PC-9 (cell line): ENCODE measurements at regions not wholly inside any gene's neighbourhood (a gene's known extent, or its start where the extent isn't known, plus 50 kb on each side); places are given as distances from the start of the nearest gene placed in this dataset.

Experiments
- BruUV-seq: library from RNA; stranded (reverse); fragments of 400-500 nt; replicated peaks from 2 replicates; lab custom pipeline; 2021; lab: Mats Ljungman, UMichigan
- CTCF ChIA-PET: fragments of 300-600 bp; sonication (Branson Sonifier 250); formaldehyde crosslinking; loops from one replicate; lab custom pipeline; 2022; ENCODE audit warnings: antibody characterized with exemption; lab: Charles Lee
- POLR2A ChIA-PET: fragments of 300-600 bp; sonication (Branson Sonifier 250); formaldehyde crosslinking; loops from one replicate; lab custom pipeline; 2022; ENCODE audit warnings: antibody characterized with exemption; ENCODE audit not compliant: unreplicated experiment; lab: Charles Lee
- DNase-seq, 2 experiments: peaks; one replicate each; pipeline versions ENCODE4 v3.0.0 to v3.0.0-alpha.2; 2015 to 2022; ENCODE audit warnings: mixed read lengths in 1 of 2
- H2AFZ ChIP-seq: fragments of 200-600 bp; sonication (generic); 2 replicates; pipeline ENCODE4 v1.8.1; 2017; ENCODE audit warnings: antibody characterized with exemption
- H3F3A ChIP-seq: fragments of 200-600 bp; sonication (generic); 2 replicates; pipeline ENCODE4 v1.8.1; 2017; ENCODE audit warnings: antibody characterized with exemption, mild to moderate bottlenecking, low read depth; ENCODE audit not compliant: insufficient read depth
- H3K27ac ChIP-seq: fragments of 200-600 bp; sonication (generic); 2 replicates; pipeline ENCODE4 v1.6.1; 2016; ENCODE audit warnings: mixed run types
- H3K27me3 ChIP-seq: fragments of 200-600 bp; sonication (generic); 2 replicates; pipeline ENCODE4 v1.6.1; 2016; ENCODE audit warnings: low read depth, mixed run types; ENCODE audit not compliant: insufficient read depth
- H3K36me3 ChIP-seq: fragments of 200-600 bp; sonication (generic); 2 replicates; pipeline ENCODE4 v1.6.1; 2016; ENCODE audit warnings: low read depth, mixed run types
- H3K4me1 ChIP-seq: fragments of 200-600 bp; sonication (generic); replicated peaks from 2 replicates; pipeline ENCODE4 v1.6.1; 2016; ENCODE audit warnings: mixed run types; ENCODE audit not compliant: insufficient read depth
- H3K4me2 ChIP-seq: fragments of 200-600 bp; sonication (generic); 2 replicates; pipeline ENCODE4 v1.6.1; 2017; ENCODE audit warnings: mixed run types
- H3K4me3 ChIP-seq: fragments of 200-600 bp; sonication (generic); 2 replicates; pipeline ENCODE4 v1.6.1; 2016; ENCODE audit warnings: mixed run types
- H3K79me2 ChIP-seq: fragments of 200-600 bp; sonication (generic); 2 replicates; pipeline ENCODE4 v1.6.1; 2017; ENCODE audit warnings: low read depth, mixed run types
- H3K9me2 ChIP-seq: fragments of 200-600 bp; sonication (generic); 2 replicates; pipeline ENCODE4 v1.8.1; 2017; ENCODE audit warnings: mild to moderate bottlenecking; ENCODE audit not compliant: insufficient read depth
- H3K9me3 ChIP-seq: fragments of 200-600 bp; sonication (generic); 2 replicates; pipeline ENCODE4 v1.8.1; 2016; ENCODE audit warnings: low read depth; ENCODE audit not compliant: insufficient read depth
- H4K20me1 ChIP-seq: fragments of 200-600 bp; sonication (generic); 2 replicates; pipeline ENCODE4 v1.8.1; 2017; ENCODE audit not compliant: insufficient read depth
- EZH2 ChIP-seq: fragments of 200-600 bp; sonication (generic); IDR thresholded peaks from 2 replicates; pipeline ENCODE4 v1.8.0; 2017; ENCODE audit warnings: antibody characterized with exemption, low read depth
- intact Hi-C: fragments of 100-400 bp; cut with micrococcal nuclease; formaldehyde crosslinking; loops from one replicate; pipeline ENCODE4 v1.10.0; 2022; ENCODE audit not compliant: unreplicated experiment
- TF ChIP-seq, protein P1 (sequence below): fragments of 200-600 bp; sonication (generic); conservative IDR thresholded peaks from 2 replicates; pipeline ENCODE4 v1.6.1; 2017; ENCODE audit warnings: mixed run types, antibody characterized with exemption, mild to moderate bottlenecking, moderate library complexity

GRCh38 chr4:165787516-165788274 is 85.3 kb upstream of the TLL1 start:
- Histone ChIP-seq H2AFZ (no peak overlapping the region), H3K4me1 (no peaks in the 10 kb centered on the region), H3K4me2 (no peak overlapping the region), H3K4me3 (no peak overlapping the region), H3K27me3 (no peaks in the 10 kb centered on the region), H4K20me1 (no peaks in the 10 kb centered on the region), H3K27ac (no peak overlapping the region), H3K36me3 (no peaks in the 10 kb centered on the region), H3F3A (no peaks in the 10 kb centered on the region), H3K9me2 (no peaks in the 10 kb centered on the region), H3K79me2 (no peaks in the 10 kb centered on the region), H3K9me3 (no peaks in the 10 kb centered on the region)
- ChIA-PET POLR2A (no interaction called here), CTCF (no interaction called here)
- DNase-seq: no peak
- intact Hi-C loops: no loop called here
- TF ChIP-seq, protein P1, sequence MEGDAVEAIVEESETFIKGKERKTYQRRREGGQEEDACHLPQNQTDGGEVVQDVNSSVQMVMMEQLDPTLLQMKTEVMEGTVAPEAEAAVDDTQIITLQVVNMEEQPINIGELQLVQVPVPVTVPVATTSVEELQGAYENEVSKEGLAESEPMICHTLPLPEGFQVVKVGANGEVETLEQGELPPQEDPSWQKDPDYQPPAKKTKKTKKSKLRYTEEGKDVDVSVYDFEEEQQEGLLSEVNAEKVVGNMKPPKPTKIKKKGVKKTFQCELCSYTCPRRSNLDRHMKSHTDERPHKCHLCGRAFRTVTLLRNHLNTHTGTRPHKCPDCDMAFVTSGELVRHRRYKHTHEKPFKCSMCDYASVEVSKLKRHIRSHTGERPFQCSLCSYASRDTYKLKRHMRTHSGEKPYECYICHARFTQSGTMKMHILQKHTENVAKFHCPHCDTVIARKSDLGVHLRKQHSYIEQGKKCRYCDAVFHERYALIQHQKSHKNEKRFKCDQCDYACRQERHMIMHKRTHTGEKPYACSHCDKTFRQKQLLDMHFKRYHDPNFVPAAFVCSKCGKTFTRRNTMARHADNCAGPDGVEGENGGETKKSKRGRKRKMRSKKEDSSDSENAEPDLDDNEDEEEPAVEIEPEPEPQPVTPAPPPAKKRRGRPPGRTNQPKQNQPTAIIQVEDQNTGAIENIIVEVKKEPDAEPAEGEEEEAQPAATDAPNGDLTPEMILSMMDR: no peak
- no peak for TF ChIP-seq EZH2
- BruUV-seq: no TSS peak

- ChIA-PET CTCF (no interaction called here), POLR2A (no interaction called here)
- H3K36me3 ChIP-seq: no peaks in the 10 kb centered on the region
- intact Hi-C loops: no loop called here
- DNase-seq: no peak
- H3K27me3 ChIP-seq: no peaks in the 10 kb centered on the region
- no peaks in the 10 kb centered on the region for H3K9me2 ChIP-seq
- TF ChIP-seq EZH2: no peak
- TF ChIP-seq, protein P1: no peak
- H3K4me1 ChIP-seq: no peaks in the 10 kb centered on the region
- no peaks in the 10 kb centered on the region for H4K20me1 ChIP-seq
- no peak overlapping the region for H2AFZ ChIP-seq
- no peak overlapping the region for H3K4me2 ChIP-seq
- H3K79me2 ChIP-seq: no peaks in the 10 kb centered on the region
- BruUV-seq: no TSS peak
- no peak overlapping the region for H3K27ac ChIP-seq
- no peaks in the 10 kb centered on the region for H3F3A ChIP-seq
- no peak overlapping the region for H3K4me3 ChIP-seq
- no peaks in the 10 kb centered on the region for H3K9me3 ChIP-seq
Observed at GRCh38 chr4:165788686-165789463, 84.2 kb upstream of the TLL1 start.

GRCh38 chr4:165793236-165793635 is 79.8 kb upstream of the TLL1 start:
- Histone ChIP-seq H4K20me1 (no peaks in the 10 kb centered on the region), H3K9me2 (no peaks in the 10 kb centered on the region), H2AFZ (no peak overlapping the region), H3K4me2 (no peak overlapping the region), H3F3A (no peaks in the 10 kb centered on the region), H3K4me3 (no peak overlapping the region), H3K79me2 (no peaks in the 10 kb centered on the region), H3K27ac (no peak overlapping the region), H3K4me1 (no peaks in the 10 kb centered on the region), H3K27me3 (no peaks in the 10 kb centered on the region), H3K36me3 (no peaks in the 10 kb centered on the region), H3K9me3 (no peaks in the 10 kb centered on the region)
- DNase-seq: no peak
- ChIA-PET POLR2A (no interaction called here), CTCF (no interaction called here)
- intact Hi-C loops: no loop called here
- no TSS peak for BruUV-seq
- TF ChIP-seq, protein P1: no peak
- no peak for TF ChIP-seq EZH2
